Activated T-helper 2 cell treated with anti-CD3 and anti-CD28 coated beads, Interferon-gamma antibody, Interleukin-2, Interleukin-4, amounts not matched to agents 10 μg/mL and 5 μg/mL and 100 μg/mL, durations not matched to agents 14 hours and 24 hours and 36 hours (primary cell): ENCODE measurements at regions not wholly inside any gene's neighbourhood (a gene's known extent, or its start where the extent isn't known, plus 50 kb on each side); places are given as distances from the start of the nearest gene placed in this dataset.

Experiments
- DNase-seq: peaks from one replicate; pipeline ENCODE4 v3.0.0; 2021; ENCODE audit warnings: low spot score
- H3K27ac Mint-ChIP-seq: one replicate; pipeline ENCODE4 v1.8.0; 2021; ENCODE audit warnings: mixed read lengths
- H3K27me3 Mint-ChIP-seq: one replicate; pipeline ENCODE4 v1.8.0; 2021; ENCODE audit warnings: low read depth, mixed read lengths
- H3K36me3 Mint-ChIP-seq: one replicate; pipeline ENCODE4 v1.8.0; 2021; ENCODE audit warnings: low read depth, mixed read lengths
- H3K4me1 Mint-ChIP-seq: one replicate; pipeline ENCODE4 v1.8.0; 2021; ENCODE audit warnings: low read depth, mixed read lengths
- H3K4me3 Mint-ChIP-seq: one replicate; pipeline ENCODE4 v1.8.0; 2021; ENCODE audit warnings: low read depth, mild to moderate bottlenecking, moderate library complexity, mixed read lengths
- H3K9me3 Mint-ChIP-seq: one replicate; pipeline ENCODE4 v1.8.0; 2021; ENCODE audit warnings: mixed read lengths
- intact Hi-C: fragments of 100-400 bp; cut with micrococcal nuclease; formaldehyde crosslinking; loops from one replicate; pipeline ENCODE4 v1.15.1; 2023

DNA sequence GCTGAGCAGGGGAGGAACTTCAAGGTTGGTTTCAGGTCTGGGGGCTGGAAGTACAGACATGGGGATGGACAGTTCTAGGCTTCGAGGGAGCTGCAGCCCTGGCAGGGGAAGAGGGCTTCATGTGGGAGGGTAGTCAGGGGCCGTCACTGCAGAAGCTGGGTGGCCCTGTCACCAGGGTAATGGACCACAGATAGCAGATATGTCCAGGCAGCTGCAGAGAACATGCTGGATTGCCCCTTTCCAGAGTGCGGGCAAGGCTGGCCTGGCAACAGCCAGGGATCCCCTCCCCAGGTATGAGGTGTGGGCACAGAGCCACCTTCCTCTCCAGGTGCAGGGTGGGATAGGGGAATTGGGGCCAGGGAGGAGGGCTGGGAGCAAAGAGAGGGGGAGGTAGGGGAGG is 206.5 kb downstream of the GADD45G start:
- DNase-seq: no peak
- Mint-ChIP-seq H3K9me3 (no peaks in the 10 kb centered on the region), H3K4me1 (peaks cover 35% of the 10 kb centered on the region), H3K4me3 (no peak overlapping the region), H3K27me3 (peaks cover 21% of the 10 kb centered on the region), H3K36me3 (no peaks in the 10 kb centered on the region), H3K27ac (no peak overlapping the region)
- intact Hi-C loops: no loop called here

DNA sequence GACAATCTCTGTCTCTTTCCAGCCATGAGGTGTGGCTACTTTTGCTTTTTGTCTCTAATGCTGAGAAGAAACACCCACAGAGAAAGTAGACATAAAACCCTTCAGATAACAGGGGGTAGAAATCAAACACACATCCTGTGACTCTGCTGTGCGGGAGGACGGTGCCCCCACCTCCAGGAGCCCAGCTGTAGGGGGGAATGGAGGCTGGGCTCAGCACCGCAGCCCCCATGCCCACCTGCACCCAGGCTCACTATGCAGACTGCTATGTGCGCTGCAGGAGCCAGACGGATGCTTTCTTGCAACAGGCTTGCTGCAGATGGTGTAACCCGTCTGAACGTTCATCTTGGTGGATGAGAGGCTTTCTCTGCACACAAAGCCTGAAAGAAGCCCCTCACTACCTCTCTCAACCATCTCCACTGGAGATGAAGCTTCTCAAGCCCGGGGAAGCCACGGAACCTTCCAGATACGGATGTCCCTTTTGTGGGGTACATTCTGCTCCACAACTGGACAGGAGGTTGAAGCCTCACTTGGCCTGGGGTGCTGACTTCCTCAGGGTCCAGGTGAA is 207.2 kb downstream of the GADD45G start:
- peaks cover 32% of the 10 kb centered on the region for H3K4me1 Mint-ChIP-seq
- no peak for DNase-seq
- intact Hi-C loops: no loop called here
- H3K27me3 Mint-ChIP-seq: peaks cover 21% of the 10 kb centered on the region
- H3K36me3 Mint-ChIP-seq: no peaks in the 10 kb centered on the region
- H3K9me3 Mint-ChIP-seq: no peaks in the 10 kb centered on the region
- H3K27ac Mint-ChIP-seq: no peak overlapping the region
- no peak overlapping the region for H3K4me3 Mint-ChIP-seq

DNA sequence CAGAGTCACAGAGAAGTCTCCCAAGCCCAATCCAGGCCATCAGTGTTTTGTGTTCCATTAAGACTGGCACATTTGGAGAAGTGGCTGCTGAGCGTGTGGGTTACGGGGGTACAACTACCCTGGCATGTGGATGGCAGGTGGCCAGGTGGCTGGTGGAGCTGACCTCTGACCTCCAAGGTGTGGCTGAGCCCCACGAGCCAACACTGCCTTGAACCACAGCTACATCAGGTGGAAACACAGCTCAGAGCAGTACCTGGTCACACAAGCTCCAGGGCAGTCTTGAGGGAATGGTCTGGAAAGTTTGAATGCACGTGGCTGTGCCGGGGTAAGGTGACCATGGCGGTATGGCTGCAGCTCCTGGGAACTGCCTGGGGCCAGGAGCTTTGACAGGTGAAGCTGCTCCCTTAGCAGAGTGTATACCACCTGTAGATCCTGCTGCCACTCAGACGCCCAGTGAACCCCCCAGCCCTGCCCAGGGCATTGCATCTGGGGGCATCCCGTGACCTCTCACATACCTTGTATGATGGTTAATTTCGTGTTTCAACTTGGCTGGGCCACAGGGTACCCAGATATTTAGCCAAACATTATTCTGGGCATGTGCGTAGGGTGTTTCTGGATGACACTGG is 207.9 kb downstream of the GADD45G start:
- H3K4me3 Mint-ChIP-seq: no peak overlapping the region
- DNase-seq: no peak
- no peak overlapping the region for H3K27ac Mint-ChIP-seq
- no peaks in the 10 kb centered on the region for H3K36me3 Mint-ChIP-seq
- peaks cover 28% of the 10 kb centered on the region for H3K4me1 Mint-ChIP-seq
- intact Hi-C loops: no loop called here
- peaks cover 21% of the 10 kb centered on the region for H3K27me3 Mint-ChIP-seq
- H3K9me3 Mint-ChIP-seq: no peaks in the 10 kb centered on the region

DNA sequence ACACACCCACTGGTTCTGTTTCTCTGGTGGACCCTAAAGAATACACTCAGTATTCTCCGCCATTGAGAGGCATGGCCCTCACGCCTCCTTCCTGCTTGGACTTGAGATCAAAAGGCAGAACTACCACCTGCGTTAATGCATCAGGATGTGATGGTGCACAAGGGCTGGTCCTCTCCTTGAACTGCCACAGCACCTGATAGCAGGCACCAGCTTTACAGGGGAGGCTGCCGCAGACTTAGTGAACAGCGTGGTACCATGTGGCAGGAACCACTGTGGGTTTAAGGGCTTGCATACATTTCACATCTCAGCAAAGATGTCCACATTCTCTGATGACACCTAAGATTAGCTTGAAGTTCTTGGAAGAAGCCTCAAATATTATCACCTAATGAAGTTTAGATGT is 208.7 kb downstream of the GADD45G start:
- intact Hi-C loops: no loop called here
- no peak overlapping the region for H3K27ac Mint-ChIP-seq
- peaks cover 28% of the 10 kb centered on the region for H3K4me1 Mint-ChIP-seq
- H3K36me3 Mint-ChIP-seq: no peaks in the 10 kb centered on the region
- no peak overlapping the region for H3K4me3 Mint-ChIP-seq
- H3K9me3 Mint-ChIP-seq: no peaks in the 10 kb centered on the region
- H3K27me3 Mint-ChIP-seq: peaks cover 23% of the 10 kb centered on the region
- no peak for DNase-seq

DNA sequence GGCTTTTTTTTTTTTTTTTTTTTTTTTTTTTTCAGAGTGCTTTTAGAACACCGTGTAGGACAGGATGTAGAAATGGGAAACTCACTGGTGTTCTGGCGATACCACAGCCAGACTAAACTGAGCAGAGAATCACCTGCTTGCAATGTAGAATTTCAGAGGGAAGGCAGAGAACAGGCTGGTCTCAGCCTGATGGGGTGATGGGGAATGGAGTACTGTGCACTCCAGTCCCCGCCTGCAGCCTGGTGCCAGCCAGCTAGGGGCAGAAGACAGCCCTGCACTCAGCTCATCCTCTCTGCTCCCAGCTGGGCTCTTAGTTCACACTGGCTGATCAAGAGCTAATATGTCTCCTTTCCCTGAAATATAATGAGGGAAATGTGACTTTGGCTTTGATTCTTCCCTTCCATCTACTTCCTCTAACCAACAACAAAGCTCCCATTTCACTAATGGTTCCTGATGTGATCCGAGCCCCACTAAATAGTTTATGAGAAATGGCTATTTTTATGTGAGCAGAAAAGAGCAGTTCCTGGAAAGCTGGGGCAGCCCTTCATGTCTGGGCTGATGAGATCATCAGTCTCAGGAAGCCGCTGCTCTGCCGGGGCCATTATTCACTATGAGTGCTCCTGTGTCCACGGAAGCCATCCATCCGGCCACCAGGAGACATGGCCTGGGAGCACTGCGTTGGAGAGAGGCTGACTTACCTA is 209.7 kb downstream of the GADD45G start:
- Mint-ChIP-seq H3K27me3 (peaks cover 21% of the 10 kb centered on the region), H3K27ac (no peak overlapping the region), H3K9me3 (no peaks in the 10 kb centered on the region), H3K4me1 (peaks cover 33% of the 10 kb centered on the region), H3K4me3 (no peak overlapping the region), H3K36me3 (no peaks in the 10 kb centered on the region)
- DNase-seq: no peak
- intact Hi-C loops: no loop called here

DNA sequence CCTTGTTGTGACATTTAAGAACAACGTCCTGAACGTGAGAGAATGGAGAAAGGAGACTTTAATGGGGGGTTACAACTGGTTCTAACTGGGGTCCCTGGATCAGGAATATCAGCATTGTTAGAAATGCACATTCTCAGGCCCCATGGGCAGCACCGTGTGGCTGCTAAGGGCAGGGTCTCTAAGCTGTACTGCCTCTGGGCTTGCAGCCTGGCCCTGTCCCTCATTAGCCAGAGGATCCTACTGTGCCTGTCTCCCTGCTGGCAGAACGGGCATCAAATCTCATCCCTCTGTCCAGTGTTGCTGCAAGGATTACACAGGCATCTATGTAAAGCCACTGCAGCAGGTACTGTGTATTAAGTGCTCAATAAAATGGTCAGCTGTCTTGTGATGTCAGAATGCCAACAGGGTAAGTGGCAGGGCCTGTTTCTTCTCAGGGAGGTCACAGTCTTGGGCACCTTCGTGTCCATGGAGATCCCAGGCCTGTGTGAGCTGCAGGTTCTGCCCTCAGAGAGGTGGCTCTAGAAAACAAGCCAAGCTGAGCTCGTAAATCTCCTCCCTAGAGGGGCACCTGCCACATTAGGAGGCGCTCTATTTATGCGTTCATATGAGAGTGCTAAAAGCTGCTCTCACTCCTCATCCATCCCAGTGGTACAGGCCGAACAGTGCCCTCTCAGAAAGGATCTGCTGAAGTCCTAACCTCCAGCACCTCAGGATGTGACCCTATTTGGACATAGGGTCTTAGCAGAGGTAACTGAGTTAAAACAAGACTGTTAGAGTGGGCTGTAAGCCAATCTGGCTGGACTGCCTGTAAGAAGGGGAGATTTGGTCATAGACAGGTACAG is 210.5 kb downstream of the GADD45G start:
- H3K4me3 Mint-ChIP-seq: no peak overlapping the region
- H3K27ac Mint-ChIP-seq: no peak overlapping the region
- H3K4me1 Mint-ChIP-seq: peaks cover 34% of the 10 kb centered on the region
- intact Hi-C loops: no loop called here
- H3K36me3 Mint-ChIP-seq: no peaks in the 10 kb centered on the region
- DNase-seq: no peak
- no peaks in the 10 kb centered on the region for H3K9me3 Mint-ChIP-seq
- peaks cover 16% of the 10 kb centered on the region for H3K27me3 Mint-ChIP-seq

DNA sequence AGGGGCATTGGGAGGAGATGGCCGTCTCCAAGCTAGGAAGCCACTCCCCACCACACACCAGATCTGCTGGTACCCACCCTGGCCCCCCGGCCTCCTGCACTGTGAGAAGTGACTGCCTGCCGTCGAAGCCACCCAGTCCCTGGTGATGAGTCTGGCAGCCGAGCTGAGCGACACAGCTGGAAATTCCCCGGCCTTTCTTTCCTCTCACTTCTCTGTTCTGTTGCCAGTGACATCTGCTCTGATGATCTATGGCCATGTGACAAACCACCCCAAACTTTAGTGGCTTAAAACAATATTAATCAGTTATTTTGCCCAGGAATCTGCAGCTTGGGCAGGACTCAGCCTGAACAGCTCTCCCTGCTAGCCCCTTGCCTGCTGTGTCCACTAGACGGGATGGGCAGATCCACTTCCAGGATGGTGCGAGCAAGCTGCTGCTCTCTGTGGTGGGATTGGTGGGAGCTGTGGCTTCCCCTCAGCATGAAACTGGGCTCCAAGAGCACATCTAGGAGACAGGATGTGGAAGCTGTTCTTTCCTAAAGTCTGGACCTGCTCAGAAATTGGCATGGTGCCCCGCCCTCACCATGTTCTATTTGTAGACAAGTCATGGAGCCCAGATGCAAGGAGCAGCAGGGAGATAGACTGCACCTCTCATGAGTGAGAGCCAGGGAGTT is 211.2 kb downstream of the GADD45G start:
- DNase-seq: no peak

DNA sequence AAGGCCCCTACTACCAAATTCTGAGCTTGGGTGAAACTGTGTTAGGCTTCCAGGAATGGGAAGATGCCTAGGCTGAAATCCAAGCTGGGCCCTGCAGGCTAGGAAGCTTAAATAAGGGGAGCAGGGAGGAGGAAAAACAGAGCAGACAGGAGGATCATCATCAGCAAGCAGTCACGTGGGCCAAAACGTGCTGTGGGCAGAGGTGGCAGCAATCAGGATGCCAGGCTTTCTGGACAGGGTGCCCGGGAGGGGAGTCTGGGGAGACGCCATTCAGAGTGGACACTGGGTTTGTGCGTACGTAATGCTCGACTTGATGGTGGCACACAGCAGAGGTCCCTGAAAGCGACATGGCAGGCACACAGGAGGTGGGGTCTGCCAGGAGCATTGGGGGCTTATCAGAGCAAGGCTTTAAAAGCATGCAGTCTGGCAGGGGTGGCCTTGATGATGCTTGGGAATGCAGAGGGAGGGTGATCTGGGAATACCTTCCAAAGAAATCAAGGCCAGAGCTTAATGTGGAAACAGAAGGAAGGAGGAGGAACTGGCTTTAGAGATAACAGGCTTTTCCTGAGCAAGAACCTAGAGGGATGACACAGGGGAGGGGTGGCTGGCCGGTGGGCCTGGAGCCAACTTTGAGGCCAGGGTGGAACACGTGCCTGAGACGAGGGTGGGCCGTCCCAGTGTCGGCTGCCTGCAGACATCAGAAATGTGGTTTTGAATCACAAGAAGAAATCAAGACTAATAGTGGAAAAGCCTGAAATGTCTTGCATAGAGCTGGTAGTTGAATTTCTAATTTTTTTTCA is 212.5 kb downstream of the GADD45G start:
- H3K27ac Mint-ChIP-seq: no peak overlapping the region
- no peaks in the 10 kb centered on the region for H3K9me3 Mint-ChIP-seq
- intact Hi-C loops: no loop called here
- H3K27me3 Mint-ChIP-seq: peaks cover 12% of the 10 kb centered on the region
- H3K4me1 Mint-ChIP-seq: peaks cover 35% of the 10 kb centered on the region
- H3K4me3 Mint-ChIP-seq: no peak overlapping the region
- H3K36me3 Mint-ChIP-seq: no peaks in the 10 kb centered on the region
- DNase-seq: no peak

More for the DNA sequence above, 211.2 kb downstream of the GADD45G start:
- H3K9me3 Mint-ChIP-seq: no peaks in the 10 kb centered on the region
- no peak overlapping the region for H3K4me3 Mint-ChIP-seq
- no peaks in the 10 kb centered on the region for H3K36me3 Mint-ChIP-seq
- peaks cover 15% of the 10 kb centered on the region for H3K27me3 Mint-ChIP-seq
- H3K27ac Mint-ChIP-seq: no peak overlapping the region
- peaks cover 36% of the 10 kb centered on the region for H3K4me1 Mint-ChIP-seq
- intact Hi-C loops: no loop called here

DNA sequence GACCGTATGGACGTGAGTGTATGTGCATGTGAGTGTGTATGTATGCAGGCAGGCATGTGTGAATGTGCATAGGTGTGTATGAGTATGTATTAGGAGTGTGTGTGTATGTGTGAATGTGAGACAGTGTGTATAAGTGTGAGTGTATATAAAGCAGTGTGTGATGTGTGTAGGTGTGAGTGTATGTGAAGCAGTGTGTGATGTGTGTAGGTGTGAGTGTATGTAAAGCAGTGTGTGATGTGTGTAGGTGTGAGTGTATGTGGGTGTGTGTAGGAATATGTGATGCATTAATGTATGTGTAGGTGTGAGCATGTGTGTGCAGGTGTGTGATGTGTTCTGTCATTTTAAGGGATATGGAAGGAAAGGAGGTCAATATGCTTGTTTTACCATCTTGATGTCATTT is 215.5 kb downstream of the GADD45G start:
- Mint-ChIP-seq H3K27me3 (peaks cover 7% of the 10 kb centered on the region), H3K27ac (no peak overlapping the region), H3K9me3 (no peaks in the 10 kb centered on the region), H3K36me3 (no peaks in the 10 kb centered on the region), H3K4me3 (no peak overlapping the region), H3K4me1 (peaks cover 17% of the 10 kb centered on the region)
- intact Hi-C loops: loop anchor here (10.0 kb wide), 2 partner anchors 116 to 216 kb away; partner anchors contain the start of gene GADD45G
- DNase-seq: no peak

DNA sequence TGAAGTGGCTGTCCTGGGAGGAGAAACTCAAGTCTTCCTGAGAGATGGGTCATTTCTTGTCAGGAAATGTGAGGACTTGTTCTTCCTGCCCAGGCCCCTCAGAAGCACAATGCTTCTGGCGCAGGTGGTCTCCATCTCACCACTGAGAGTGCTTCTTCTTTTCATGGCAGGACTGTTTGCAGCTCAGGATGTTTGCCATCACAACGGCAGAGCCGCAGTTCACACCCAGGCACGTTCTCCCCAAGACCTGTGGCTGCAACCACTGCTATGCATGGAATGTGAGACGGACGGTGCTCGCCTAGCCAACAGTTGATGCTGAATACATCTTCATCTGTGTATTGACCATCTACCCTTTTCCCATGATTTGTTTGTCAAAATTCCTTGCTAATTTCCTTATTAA is 216.3 kb downstream of the GADD45G start:
- intact Hi-C loops: loop anchor here (10.0 kb wide), 2 partner anchors 116 to 216 kb away; partner anchors contain the start of gene GADD45G
- H3K4me3 Mint-ChIP-seq: no peak overlapping the region
- no peaks in the 10 kb centered on the region for H3K9me3 Mint-ChIP-seq
- H3K27ac Mint-ChIP-seq: no peak overlapping the region
- no peak for DNase-seq
- H3K36me3 Mint-ChIP-seq: no peaks in the 10 kb centered on the region
- H3K27me3 Mint-ChIP-seq: peaks cover 7% of the 10 kb centered on the region
- peaks cover 11% of the 10 kb centered on the region for H3K4me1 Mint-ChIP-seq

DNA sequence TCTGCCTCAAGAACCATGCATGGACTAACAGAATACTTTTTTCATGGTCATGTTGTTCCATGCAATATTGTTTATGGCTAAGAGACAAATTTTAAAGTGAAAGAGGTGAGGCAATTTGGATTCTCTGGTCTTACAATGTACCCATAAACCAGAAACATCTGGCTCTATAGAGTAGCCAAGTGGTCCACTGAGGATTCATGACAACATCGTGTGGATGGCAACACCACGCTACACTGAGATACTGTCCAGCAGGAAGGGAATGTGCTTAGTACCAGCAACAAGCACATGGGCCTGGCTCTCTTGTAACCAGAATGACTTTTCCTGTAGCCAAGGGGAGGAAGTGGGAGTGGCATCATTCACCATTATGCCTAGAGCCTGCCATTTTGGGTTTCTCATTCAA is 218.2 kb downstream of the GADD45G start:
- Mint-ChIP-seq H3K4me3 (no peak overlapping the region), H3K27ac (no peak overlapping the region), H3K9me3 (no peaks in the 10 kb centered on the region), H3K4me1 (peaks cover 15% of the 10 kb centered on the region), H3K36me3 (no peaks in the 10 kb centered on the region), H3K27me3 (peaks cover 10% of the 10 kb centered on the region)
- intact Hi-C loops: loop anchor here (10.0 kb wide), 2 partner anchors 118 to 218 kb away; partner anchors contain the start of gene GADD45G
- DNase-seq: no peak
